ENCODE measurements at regions not wholly inside any gene's neighbourhood (a gene's known extent, or its start where the extent isn't known, plus 50 kb on each side); places are given as distances from the start of the nearest gene placed in this dataset.

DNA sequence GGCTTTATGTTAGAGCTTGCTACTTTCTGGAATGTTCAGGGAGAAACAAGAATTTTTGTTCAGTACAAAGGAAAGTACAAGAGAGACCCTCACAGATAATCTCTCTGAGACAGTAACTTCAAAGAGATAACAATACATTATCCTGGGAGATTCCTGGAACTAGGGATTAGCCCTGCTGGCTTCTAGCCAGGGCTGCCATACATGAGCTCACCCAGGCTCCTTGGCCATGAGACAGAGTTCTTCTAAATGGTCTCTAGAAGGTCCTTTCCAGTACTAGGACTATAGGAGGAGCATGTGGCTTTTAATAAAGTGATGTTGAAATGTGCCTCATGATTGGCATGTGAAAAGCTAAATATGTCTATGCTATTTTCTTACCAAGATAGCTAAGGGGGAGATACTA, 342.5 kb downstream of the EMP1 start:
- H3K4me3 ChIP-seq (ENCODE audit: low read length) = no peak overlapping the region
- TF ChIP-seq, protein P1, sequence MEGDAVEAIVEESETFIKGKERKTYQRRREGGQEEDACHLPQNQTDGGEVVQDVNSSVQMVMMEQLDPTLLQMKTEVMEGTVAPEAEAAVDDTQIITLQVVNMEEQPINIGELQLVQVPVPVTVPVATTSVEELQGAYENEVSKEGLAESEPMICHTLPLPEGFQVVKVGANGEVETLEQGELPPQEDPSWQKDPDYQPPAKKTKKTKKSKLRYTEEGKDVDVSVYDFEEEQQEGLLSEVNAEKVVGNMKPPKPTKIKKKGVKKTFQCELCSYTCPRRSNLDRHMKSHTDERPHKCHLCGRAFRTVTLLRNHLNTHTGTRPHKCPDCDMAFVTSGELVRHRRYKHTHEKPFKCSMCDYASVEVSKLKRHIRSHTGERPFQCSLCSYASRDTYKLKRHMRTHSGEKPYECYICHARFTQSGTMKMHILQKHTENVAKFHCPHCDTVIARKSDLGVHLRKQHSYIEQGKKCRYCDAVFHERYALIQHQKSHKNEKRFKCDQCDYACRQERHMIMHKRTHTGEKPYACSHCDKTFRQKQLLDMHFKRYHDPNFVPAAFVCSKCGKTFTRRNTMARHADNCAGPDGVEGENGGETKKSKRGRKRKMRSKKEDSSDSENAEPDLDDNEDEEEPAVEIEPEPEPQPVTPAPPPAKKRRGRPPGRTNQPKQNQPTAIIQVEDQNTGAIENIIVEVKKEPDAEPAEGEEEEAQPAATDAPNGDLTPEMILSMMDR (conservative IDR thresholded peaks at IDR 0.05; ENCODE audit: low read depth, low read length) = no peak

DNA sequence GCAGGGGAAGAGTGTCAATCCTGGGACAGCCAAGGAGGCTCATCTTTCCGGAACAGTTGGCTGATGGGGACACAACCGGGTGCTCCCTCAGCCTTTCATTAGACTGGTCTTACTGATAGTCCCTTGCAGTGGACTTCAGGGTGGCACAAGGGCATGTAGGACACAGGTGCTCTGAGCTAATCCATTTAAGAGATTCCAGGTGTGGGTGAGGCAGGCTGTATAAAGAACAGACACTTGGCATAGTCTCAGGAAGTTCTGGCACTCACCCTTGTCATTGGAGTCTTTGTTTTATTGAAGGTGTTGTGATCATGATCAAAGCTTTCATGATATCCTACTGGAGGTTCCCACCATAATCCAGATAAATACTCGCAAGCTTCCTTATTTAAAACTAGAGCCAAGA, 341.6 kb downstream of the EMP1 start:
- TF ChIP-seq, protein P1 (conservative IDR thresholded peaks at IDR 0.05; ENCODE audit: low read depth, low read length) = no peak
- H3K4me3 ChIP-seq (ENCODE audit: low read length) = no peak overlapping the region
- no peak for DNase-seq (ENCODE audit: low read depth)

More for the DNA sequence above, 342.5 kb downstream of the EMP1 start:
- DNase-seq (ENCODE audit: low read depth) = no peak

DNA sequence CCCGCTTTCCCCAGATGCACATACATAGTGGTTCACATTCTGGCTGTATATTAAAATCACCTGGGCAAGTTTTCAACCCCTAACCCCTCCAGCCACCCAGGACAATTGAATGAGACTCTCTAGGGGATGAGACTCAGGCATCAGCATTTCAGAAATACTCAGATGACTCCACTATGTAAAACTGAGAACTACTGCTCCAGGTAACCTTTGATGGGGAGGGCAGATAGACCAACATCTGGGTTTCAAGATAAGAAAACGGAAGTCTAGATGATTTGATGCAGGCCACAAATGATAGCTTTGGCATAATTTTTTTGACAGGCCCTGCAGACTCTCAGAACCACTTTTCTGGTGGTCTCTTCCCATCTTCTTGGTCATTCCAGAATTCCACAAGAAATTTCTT, 341.1 kb downstream of the EMP1 start:
- DNase-seq (ENCODE audit: low read depth) = no peak
- TF ChIP-seq, protein P1 (conservative IDR thresholded peaks at IDR 0.05; ENCODE audit: low read depth, low read length) = no peak
- H3K4me3 ChIP-seq (ENCODE audit: low read length) = no peak overlapping the region

DNA sequence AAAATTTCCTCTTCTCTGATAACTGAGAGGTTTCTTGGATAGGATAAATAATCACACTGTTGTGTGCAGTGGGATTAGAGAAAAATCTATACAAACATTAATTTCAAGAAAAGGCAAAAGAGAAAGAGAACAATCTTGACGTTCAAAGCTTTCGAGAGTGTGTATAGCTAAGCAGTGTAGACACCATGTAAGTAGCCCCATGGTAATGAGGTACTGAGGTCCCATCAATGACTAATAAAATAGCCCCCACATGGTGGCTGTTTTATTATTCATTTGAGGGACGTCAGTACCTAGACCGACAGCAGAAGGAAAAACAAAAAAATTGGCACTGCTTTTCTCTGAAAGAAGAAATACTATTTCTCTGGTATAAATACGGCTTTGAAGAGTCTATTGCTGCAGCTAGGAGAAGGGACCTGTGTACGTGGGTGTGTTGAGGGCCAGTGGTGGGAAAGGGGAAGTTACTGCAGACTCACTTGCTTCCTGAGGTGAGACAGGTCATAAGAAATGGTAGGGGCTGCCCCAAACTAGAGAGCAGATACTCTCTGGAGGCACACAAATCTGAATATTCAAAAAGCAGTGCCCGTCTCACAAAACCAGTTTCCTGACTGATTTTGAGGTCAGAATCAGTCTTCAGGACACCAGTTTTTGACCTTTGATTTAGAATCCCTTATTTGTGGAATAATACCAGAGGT, 339.8 kb downstream of the EMP1 start:
- DNase-seq (ENCODE audit: low read depth) = no peak
- no peak overlapping the region for H3K4me3 ChIP-seq (ENCODE audit: low read length)
- TF ChIP-seq, protein P1 (conservative IDR thresholded peaks at IDR 0.05; ENCODE audit: low read depth, low read length) = no peak

DNA sequence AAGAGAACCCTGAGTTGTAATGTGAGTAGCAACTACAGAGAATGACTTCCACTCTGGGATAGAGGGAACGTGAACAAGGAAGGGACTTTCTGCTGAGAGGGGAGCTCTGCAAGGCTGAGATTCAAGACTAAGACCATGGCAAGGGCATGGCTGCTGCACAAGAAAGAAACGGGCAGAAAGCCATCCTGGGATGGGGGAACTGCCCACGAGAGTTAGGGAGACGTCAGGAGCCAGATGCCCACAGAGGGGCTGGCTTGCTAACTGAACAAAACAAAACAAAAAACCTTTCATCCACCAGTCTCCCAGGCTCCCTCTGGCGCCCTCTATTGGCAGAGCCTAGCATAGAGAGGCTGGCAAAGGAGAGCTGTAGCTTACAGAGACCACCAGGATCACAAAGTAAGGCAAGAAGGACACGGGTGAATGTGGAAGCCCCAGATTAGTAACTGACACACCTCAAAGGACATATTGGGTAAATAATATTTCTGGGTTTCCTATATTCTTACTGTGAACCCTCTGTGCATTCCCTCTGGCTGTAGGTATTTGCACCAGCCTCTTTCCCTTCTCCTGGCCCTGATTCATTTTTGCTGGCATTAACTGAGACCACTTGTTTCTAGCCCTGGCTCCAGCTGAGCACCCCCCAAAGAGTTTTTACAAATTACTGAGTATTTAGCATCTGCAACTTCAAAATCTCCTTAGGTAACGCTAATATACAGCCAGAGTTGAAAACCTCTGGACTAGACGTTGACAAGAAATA, 338.3 kb downstream of the EMP1 start:
- no peak for DNase-seq (ENCODE audit: low read depth)
- TF ChIP-seq, protein P1 (conservative IDR thresholded peaks at IDR 0.05; ENCODE audit: low read depth, low read length) = peak; percentile 100
- no peak overlapping the region for H3K4me3 ChIP-seq (ENCODE audit: low read length)

DNA sequence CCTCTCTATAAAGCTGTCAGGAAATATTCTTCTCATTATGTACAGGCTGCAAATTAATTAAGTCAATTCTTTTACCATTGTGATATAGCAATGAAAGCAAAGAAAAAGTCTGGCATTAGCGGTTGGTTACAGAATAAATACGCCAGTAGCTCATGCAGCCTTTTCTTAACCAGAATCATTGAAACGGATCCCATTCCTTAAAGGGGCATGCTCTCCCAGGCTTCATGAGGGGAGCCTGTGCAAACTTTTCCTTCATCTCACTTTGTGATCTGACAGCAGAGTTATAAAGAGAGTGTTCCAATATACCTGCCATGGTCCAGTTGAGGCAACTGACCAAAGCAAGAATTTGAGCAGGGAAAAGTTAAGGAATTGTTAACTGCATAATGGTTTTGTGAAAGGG, 337.7 kb downstream of the EMP1 start:
- no peak for DNase-seq (ENCODE audit: low read depth)

More for the DNA sequence above, 337.7 kb downstream of the EMP1 start:
- H3K4me3 ChIP-seq (ENCODE audit: low read length) = no peak overlapping the region
- TF ChIP-seq, protein P1 (conservative IDR thresholded peaks at IDR 0.05; ENCODE audit: low read depth, low read length) = no peak
